ENCODE measurements at regions not wholly inside any gene's neighbourhood (a gene's known extent, or its start where the extent isn't known, plus 50 kb on each side); places are given as distances from the start of the nearest gene placed in this dataset.
"Not testable (repeated sequence)": the region's sequence is repeated elsewhere in the genome, so short reads cannot be mapped to it uniquely, and the experiment has no call there.

DNA sequence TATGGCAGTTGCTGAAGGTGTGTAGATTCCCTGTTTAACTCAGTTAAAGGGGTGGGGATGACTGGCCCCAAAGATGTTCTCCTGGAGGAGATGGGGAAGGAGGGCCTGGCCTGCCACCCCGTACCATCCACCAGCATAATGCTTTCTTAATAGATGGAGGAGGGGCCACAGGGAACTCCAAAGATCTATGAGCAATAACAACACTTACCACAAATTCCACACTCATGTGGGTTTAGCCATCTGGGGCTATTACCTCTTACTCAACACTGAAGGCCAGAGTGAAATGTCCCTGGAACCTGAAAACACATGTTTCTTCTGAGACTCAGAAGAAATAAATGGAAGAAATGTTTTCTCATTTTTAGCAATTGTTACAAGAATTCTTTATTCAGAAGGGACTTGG lies 259.0 kb downstream of the CXCL12 start:
- no peaks in the 10 kb centered on the region for H3K27me3 ChIP-seq
- no peak overlapping the region for H3K4me3 ChIP-seq
- H3K36me3 ChIP-seq, result no peaks in the 10 kb centered on the region
- DNase-seq (ENCODE audit: low spot score in 2 of 2), result peak in 1 of 2 donors; percentile 26
- 63 to 87% methylated on average over 1 of the region's 1 CpG for WGBS, 2 donors
- H3K4me1 ChIP-seq, result peaks cover 0 to 4% (median 0%) of the 10 kb centered on the region in 4 donors
- TF ChIP-seq, protein P1, sequence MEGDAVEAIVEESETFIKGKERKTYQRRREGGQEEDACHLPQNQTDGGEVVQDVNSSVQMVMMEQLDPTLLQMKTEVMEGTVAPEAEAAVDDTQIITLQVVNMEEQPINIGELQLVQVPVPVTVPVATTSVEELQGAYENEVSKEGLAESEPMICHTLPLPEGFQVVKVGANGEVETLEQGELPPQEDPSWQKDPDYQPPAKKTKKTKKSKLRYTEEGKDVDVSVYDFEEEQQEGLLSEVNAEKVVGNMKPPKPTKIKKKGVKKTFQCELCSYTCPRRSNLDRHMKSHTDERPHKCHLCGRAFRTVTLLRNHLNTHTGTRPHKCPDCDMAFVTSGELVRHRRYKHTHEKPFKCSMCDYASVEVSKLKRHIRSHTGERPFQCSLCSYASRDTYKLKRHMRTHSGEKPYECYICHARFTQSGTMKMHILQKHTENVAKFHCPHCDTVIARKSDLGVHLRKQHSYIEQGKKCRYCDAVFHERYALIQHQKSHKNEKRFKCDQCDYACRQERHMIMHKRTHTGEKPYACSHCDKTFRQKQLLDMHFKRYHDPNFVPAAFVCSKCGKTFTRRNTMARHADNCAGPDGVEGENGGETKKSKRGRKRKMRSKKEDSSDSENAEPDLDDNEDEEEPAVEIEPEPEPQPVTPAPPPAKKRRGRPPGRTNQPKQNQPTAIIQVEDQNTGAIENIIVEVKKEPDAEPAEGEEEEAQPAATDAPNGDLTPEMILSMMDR (IDR thresholded peaks at IDR 0.05), result no peak
- peak in 1 of 2 donors; percentile 68 for TF ChIP-seq EP300 (IDR thresholded peaks at IDR 0.05)
- H3K27ac ChIP-seq, result peak overlapping the region in 1 of 4 donors; percentile 48
- peaks cover 0 to 8% (median 0%) of the 10 kb centered on the region in 4 donors for H3K9me3 ChIP-seq

DNA sequence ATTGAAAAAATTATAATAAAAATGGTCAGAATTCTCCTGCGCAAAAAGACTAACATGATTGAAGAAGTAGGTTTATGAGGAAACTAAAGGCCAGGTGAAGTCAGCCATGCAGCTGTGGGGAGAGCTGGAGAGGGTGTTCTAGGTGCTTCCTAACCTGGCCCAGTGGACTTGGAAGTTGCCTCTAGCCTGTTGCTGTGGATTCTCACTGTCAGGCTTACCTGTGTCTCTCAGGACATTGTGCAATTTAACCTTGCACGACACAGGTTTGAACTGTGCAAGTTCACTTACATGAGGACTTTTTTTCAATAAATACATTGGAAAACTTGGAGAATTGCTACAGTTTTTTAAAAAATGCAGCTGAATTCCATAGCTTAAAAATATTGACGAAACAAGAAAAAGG lies 266.4 kb downstream of the CXCL12 start:
- 94 to 98% methylated on average over 3 of the region's 3 CpGs for WGBS, 2 donors
- TF ChIP-seq POLR2A (IDR thresholded peaks at IDR 0.05) (no peak), EP300 (IDR thresholded peaks at IDR 0.05) (no peak)
- TF ChIP-seq, protein P1 (IDR thresholded peaks at IDR 0.05), result no peak
- peaks cover 0 to 3% (median 0%) of the 10 kb centered on the region in 4 donors for H3K9me3 ChIP-seq
- H3K27me3 ChIP-seq, result no peaks in the 10 kb centered on the region
- no peak overlapping the region for H3K4me3 ChIP-seq
- no peak overlapping the region for H3K27ac ChIP-seq
- DNase-seq (ENCODE audit: low spot score in 2 of 2), result no peak
- no peaks in the 10 kb centered on the region for H3K36me3 ChIP-seq
- H3K4me1 ChIP-seq, result no peaks in the 10 kb centered on the region

DNA sequence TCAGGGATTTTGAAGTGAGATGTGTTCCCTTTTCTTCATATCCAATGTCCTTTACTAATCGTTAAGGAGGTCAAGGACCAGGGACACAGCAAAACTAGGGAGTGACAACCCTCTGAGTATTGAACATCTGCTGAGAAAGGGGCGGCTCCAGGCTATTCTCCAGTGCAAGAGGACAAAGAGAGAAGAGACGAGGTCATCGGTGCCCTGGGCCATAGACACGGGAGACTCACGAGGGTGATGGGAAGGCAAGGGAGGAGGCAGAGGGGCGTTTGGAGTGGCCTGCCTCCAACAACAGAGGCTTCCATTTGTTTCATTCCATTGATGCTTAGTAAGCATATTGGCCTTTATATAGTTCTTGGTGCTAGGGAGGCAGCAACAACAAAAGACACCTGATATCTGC lies 268.4 kb downstream of the CXCL12 start:
- H3K9me3 ChIP-seq, result peaks cover 0 to 3% (median 0%) of the 10 kb centered on the region in 4 donors
- WGBS, 2 donors, result 48 to 57% methylated on average over 7 of the region's 7 CpGs
- no peaks in the 10 kb centered on the region for H3K36me3 ChIP-seq
- no peak for TF ChIP-seq EP300 (IDR thresholded peaks at IDR 0.05)
- TF ChIP-seq, protein P1 (IDR thresholded peaks at IDR 0.05), result no peak
- H3K27ac ChIP-seq, result no peak overlapping the region
- no peak for DNase-seq (ENCODE audit: low spot score in 2 of 2)
- H3K4me3 ChIP-seq, result no peak overlapping the region
- H3K4me1 ChIP-seq, result no peaks in the 10 kb centered on the region
- no peaks in the 10 kb centered on the region for H3K27me3 ChIP-seq

- Histone ChIP-seq H3K36me3 (no peaks in the 10 kb centered on the region), H3K27ac (no peak overlapping the region), H3K4me1 (no peaks in the 10 kb centered on the region), H3K9me3 (peaks cover 0 to 11% (median 0%) of the 10 kb centered on the region in 4 donors), H3K4me3 (no peak overlapping the region), H3K27me3 (no peaks in the 10 kb centered on the region)
- TF ChIP-seq EP300 (IDR thresholded peaks at IDR 0.05) (no peak), POLR2A (IDR thresholded peaks at IDR 0.05) (no peak)
- no peak for DNase-seq (ENCODE audit: low spot score in 2 of 2)
- 52% methylated on average over 5 of the region's 5 CpGs for WGBS, 2 donors
Observed at GRCh38 chr10:44115516-44115915, 269.4 kb downstream of the CXCL12 start.

- 81 to 95% methylated on average over 1 of the region's 1 CpG for WGBS, 2 donors
- no peaks in the 10 kb centered on the region for H3K36me3 ChIP-seq
- no peaks in the 10 kb centered on the region for H3K27me3 ChIP-seq
- peaks cover 0 to 10% (median 0%) of the 10 kb centered on the region in 4 donors for H3K9me3 ChIP-seq
- TF ChIP-seq EP300 (IDR thresholded peaks at IDR 0.05) (no peak), POLR2A (IDR thresholded peaks at IDR 0.05) (no peak)
- H3K27ac ChIP-seq, result no peak overlapping the region
- no peak overlapping the region for H3K4me3 ChIP-seq
- no peak for DNase-seq (ENCODE audit: low spot score in 2 of 2)
- H3K4me1 ChIP-seq, result no peaks in the 10 kb centered on the region
Observed at GRCh38 chr10:44114441-44114840, 270.5 kb downstream of the CXCL12 start.

DNA sequence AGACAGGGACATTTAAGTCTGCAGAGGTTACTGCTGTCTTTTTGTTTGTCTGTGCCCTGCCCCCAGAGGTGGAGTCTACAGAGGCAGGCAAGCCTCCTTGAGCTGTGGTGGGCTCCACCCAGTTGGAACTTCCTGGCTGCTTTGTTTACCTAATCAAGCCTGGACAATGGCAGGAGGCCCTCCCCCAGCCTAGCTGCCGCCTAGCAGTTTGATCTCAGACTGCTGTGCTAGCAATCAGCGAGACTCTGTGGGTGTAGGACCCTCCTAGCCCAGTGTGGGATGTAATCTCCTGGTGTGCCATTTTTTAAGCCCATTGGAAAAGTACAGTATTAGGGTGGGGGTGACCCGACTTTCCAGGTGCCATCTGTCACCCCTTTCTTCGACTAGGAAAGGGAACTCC lies 272.6 kb downstream of the CXCL12 start:
- peaks cover 0 to 10% (median 0%) of the 10 kb centered on the region in 4 donors for H3K9me3 ChIP-seq
- not testable (repeated sequence) for H3K27me3 ChIP-seq; H3K27ac ChIP-seq; H3K4me1 ChIP-seq; DNase-seq (ENCODE audit: low spot score in 2 of 2); H3K36me3 ChIP-seq; H3K4me3 ChIP-seq
- 42 to 62% methylated on average over 4 of the region's 4 CpGs for WGBS, 2 donors

GRCh38 chr10:44105696-44106095 lies 279.2 kb downstream of the CXCL12 start:
- TF ChIP-seq EP300 (IDR thresholded peaks at IDR 0.05), result no peak
- no peak for TF ChIP-seq POLR2A (IDR thresholded peaks at IDR 0.05)
- TF ChIP-seq, protein P1 (IDR thresholded peaks at IDR 0.05), result no peak
- Histone ChIP-seq H3K27me3 (no peaks in the 10 kb centered on the region), H3K4me3 (no peak overlapping the region), H3K9me3 (peaks cover 0 to 4% (median 0%) of the 10 kb centered on the region in 4 donors), H3K4me1 (no peaks in the 10 kb centered on the region), H3K27ac (no peak overlapping the region), H3K36me3 (no peaks in the 10 kb centered on the region)
- WGBS, 2 donors, result 43 to 47% methylated on average over 4 of the region's 4 CpGs
- no peak for DNase-seq (ENCODE audit: low spot score in 2 of 2)

All from tibial nerve (tissue), 4 donors.